ACC112 (cell line): ENCODE measurements at regions not wholly inside any gene's neighbourhood (a gene's known extent, or its start where the extent isn't known, plus 50 kb on each side); places are given as distances from the start of the nearest gene placed in this dataset.

Source experiments
- H2AFZ ChIP-seq: fragments of 200-600 bp; sonication (generic); one replicate; pipeline ENCODE4 v1.6.0; 2017; ENCODE audit warnings: antibody characterized with exemption, low read length; ENCODE audit not compliant: unreplicated experiment
- H3K27ac ChIP-seq: fragments of 200-600 bp; sonication (generic); 2 replicates; pipeline ENCODE4 v1.5.1; 2014; ENCODE audit warnings: low read depth, mild to moderate bottlenecking, antibody characterized with exemption, low read length, moderate library complexity
- H3K27me3 ChIP-seq: fragments of 200-600 bp; sonication (generic); 2 replicates; pipeline ENCODE4 v1.6.1; 2014; ENCODE audit warnings: mild to moderate bottlenecking, antibody characterized with exemption, low read length, moderate library complexity, mixed read lengths; ENCODE audit not compliant: insufficient read depth
- H3K36me3 ChIP-seq: fragments of 200-600 bp; sonication (generic); 2 replicates; pipeline ENCODE4 v1.6.1; 2016; ENCODE audit warnings: mild to moderate bottlenecking, antibody characterized with exemption, low read length, moderate library complexity, mixed read lengths; ENCODE audit not compliant: insufficient read depth
- H3K4me1 ChIP-seq: fragments of 200-600 bp; sonication (generic); one replicate; pipeline ENCODE4 v1.6.1; 2016; ENCODE audit warnings: low read length, mixed read lengths; ENCODE audit not compliant: insufficient read depth, unreplicated experiment, control insufficient read depth
- H3K4me3 ChIP-seq: fragments of 200-600 bp; sonication (generic); 2 replicates; pipeline ENCODE4 v1.5.1; 2014; ENCODE audit warnings: mild to moderate bottlenecking, low read depth, low read length
- H3K79me2 ChIP-seq: fragments of 200-600 bp; sonication (generic); one replicate; pipeline ENCODE4 v1.6.0; 2016; ENCODE audit warnings: low read length; ENCODE audit not compliant: control insufficient read depth, unreplicated experiment, insufficient read depth

DNA sequence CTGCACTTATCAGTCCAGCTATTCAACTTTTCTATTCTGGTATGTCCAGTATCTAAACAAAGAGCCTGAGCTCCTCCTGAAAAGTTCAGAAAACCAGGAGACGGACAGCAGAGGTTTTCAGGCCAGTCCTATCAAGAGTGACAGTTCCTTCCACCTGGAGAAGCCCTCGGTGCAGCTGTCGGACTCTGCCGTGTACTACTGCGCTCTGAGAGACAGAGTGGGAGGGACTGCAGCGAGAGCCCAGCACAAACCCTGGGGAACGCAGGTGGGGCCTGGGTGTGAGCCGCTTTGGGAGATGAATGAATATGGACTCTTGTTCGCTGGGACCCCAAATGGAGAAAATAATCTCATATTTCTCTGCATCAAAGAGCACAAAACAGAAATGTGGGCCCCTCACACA lies 329.8 kb upstream of the OR4E1 start:
- no peaks in the 10 kb centered on the region for H3K79me2 ChIP-seq
- H3K27me3 ChIP-seq = peaks cover 38% of the 10 kb centered on the region; the same call in 1 of the 2 replicates
- H3K27ac ChIP-seq = no peak overlapping the region
- H3K4me3 ChIP-seq = no peak overlapping the region
- no peaks in the 10 kb centered on the region for H3K4me1 ChIP-seq
- H2AFZ ChIP-seq = no peak overlapping the region
- no peaks in the 10 kb centered on the region for H3K36me3 ChIP-seq

DNA sequence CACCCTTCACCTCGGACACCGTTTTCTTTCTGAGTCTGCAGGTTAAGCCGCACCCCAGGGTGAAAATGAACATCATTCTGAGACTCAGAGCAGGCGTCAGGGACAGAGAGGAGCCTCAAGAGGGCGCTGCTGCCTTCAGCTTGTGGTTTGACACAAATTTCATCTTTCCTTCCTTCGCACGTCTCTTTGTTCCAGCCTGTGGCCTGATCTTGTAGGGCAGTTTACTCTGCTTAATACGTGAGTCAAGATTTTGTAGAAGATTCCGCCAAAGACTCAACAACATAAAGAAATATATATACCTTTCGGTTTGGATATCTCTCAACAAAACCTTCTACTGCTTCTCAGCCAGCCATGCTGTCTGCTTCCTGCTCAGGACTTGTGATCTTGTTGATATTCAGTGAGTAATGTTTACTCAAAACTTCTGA lies 329.3 kb upstream of the OR4E1 start:
- Histone ChIP-seq H3K79me2 (no peaks in the 10 kb centered on the region), H3K27ac (no peak overlapping the region), H3K27me3 (peaks cover 38% of the 10 kb centered on the region; the same call in 1 of the 2 replicates), H2AFZ (no peak overlapping the region), H3K36me3 (no peaks in the 10 kb centered on the region), H3K4me3 (no peak overlapping the region), H3K4me1 (no peaks in the 10 kb centered on the region)

- no peak overlapping the region for H2AFZ ChIP-seq
- H3K27me3 ChIP-seq = peaks cover 41% of the 10 kb centered on the region; the same call in 1 of the 2 replicates
- H3K36me3 ChIP-seq = no peaks in the 10 kb centered on the region
- H3K4me1 ChIP-seq = no peaks in the 10 kb centered on the region
- H3K4me3 ChIP-seq = no peak overlapping the region
- no peaks in the 10 kb centered on the region for H3K79me2 ChIP-seq
- no peak overlapping the region for H3K27ac ChIP-seq
Measured at GRCh38 chr14:21999402-21999801, 325.8 kb upstream of the OR4E1 start.

- H2AFZ ChIP-seq = no peak overlapping the region
- no peaks in the 10 kb centered on the region for H3K79me2 ChIP-seq
Measured at GRCh38 chr14:21997300-21997699, 323.7 kb upstream of the OR4E1 start.

DNA sequence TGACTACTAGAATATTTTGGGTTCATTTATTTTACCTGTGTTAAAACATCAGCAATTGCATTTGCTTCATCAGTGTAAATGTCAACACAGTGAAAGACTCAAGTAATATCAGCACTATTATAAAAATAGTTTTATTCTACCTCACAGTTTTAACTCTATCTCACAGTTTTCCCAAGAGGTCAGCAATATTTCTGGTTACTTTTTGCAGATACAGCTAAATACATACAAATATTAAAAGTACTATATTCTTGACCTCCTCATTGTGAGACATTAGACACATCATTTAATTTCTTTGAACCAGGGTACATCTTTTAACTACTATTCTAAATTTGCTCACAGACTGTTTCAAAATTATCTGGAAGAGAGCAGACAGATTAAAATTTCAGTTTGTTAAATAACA lies 321.7 kb upstream of the OR4E1 start:
- no peaks in the 10 kb centered on the region for H3K4me1 ChIP-seq
- H3K27me3 ChIP-seq = peaks cover 49% of the 10 kb centered on the region
- H3K4me3 ChIP-seq = no peak overlapping the region
- H2AFZ ChIP-seq = no peak overlapping the region
- H3K27ac ChIP-seq = no peak overlapping the region
- H3K79me2 ChIP-seq = no peaks in the 10 kb centered on the region
- no peaks in the 10 kb centered on the region for H3K36me3 ChIP-seq

More at GRCh38 chr14:21997300-21997699, 323.7 kb upstream of the OR4E1 start:
- Histone ChIP-seq H3K4me3 (no peak overlapping the region), H3K4me1 (no peaks in the 10 kb centered on the region), H3K27ac (no peak overlapping the region), H3K36me3 (no peaks in the 10 kb centered on the region), H3K27me3 (peaks cover 50% of the 10 kb centered on the region; the same call in 1 of the 2 replicates)

GRCh38 chr14:21993837-21994236 lies 320.2 kb upstream of the OR4E1 start:
- Histone ChIP-seq H3K27me3 (peaks cover 52% of the 10 kb centered on the region), H3K27ac (no peak overlapping the region), H2AFZ (no peak overlapping the region), H3K36me3 (no peaks in the 10 kb centered on the region), H3K79me2 (no peaks in the 10 kb centered on the region), H3K4me1 (no peaks in the 10 kb centered on the region), H3K4me3 (no peak overlapping the region)

- H2AFZ ChIP-seq = no peak overlapping the region
- no peaks in the 10 kb centered on the region for H3K4me1 ChIP-seq
- no peak overlapping the region for H3K4me3 ChIP-seq
- no peaks in the 10 kb centered on the region for H3K36me3 ChIP-seq
- peaks cover 53% of the 10 kb centered on the region for H3K27me3 ChIP-seq
- H3K27ac ChIP-seq = no peak overlapping the region
- no peaks in the 10 kb centered on the region for H3K79me2 ChIP-seq
Measured at GRCh38 chr14:21993070-21993469, 319.5 kb upstream of the OR4E1 start.

DNA sequence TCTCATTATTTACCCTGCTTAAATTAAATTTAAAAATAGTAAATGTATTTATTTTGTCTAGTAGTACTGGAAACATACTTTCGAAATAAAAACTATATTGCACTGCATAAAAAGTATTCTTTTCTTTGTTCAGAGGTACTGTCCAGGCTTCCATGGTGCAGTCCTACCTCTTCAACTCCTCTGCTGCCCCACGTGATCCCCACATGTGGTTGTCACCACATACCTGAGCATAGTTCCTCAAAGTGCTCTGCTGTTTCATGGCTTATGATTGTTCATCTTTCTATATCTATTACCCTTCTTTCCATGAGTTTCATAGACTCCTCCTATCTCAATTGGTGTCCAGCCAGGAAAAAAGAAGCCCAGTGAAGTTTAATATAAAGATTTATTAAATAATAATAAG lies 317.5 kb upstream of the OR4E1 start:
- no peak overlapping the region for H3K4me3 ChIP-seq
- H3K27ac ChIP-seq = no peak overlapping the region
- no peaks in the 10 kb centered on the region for H3K4me1 ChIP-seq
- H2AFZ ChIP-seq = no peak overlapping the region
- H3K27me3 ChIP-seq = peaks cover 44% of the 10 kb centered on the region
- no peaks in the 10 kb centered on the region for H3K79me2 ChIP-seq
- no peaks in the 10 kb centered on the region for H3K36me3 ChIP-seq

- Histone ChIP-seq H3K36me3 (no peaks in the 10 kb centered on the region), H2AFZ (no peak overlapping the region), H3K79me2 (no peaks in the 10 kb centered on the region), H3K27me3 (peaks cover 46% of the 10 kb centered on the region), H3K4me1 (no peaks in the 10 kb centered on the region), H3K4me3 (no peak overlapping the region), H3K27ac (no peak overlapping the region)
Measured at GRCh38 chr14:21990116-21990515, 316.5 kb upstream of the OR4E1 start.

DNA sequence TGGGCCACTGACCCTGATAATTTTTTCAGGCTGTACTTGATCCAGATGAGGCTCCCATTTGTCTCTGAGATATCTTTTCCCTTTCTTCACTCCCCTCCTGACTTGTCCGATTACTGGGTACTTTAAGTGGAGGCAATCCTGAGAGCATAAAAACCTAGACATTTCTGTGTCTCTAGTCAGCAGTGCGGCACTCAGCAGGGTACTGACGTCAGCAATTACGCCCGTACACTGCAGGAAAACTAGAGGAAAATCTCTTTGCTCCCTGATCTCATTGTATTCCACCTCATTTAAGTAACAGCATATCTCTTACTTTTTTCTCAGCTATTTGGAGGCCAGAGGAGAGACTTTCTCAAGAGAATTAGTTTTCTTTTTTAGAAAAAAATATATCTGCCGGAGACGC lies 315.5 kb upstream of the OR4E1 start:
- Histone ChIP-seq H3K4me1 (no peaks in the 10 kb centered on the region), H3K27ac (no peak overlapping the region), H2AFZ (no peak overlapping the region), H3K36me3 (no peaks in the 10 kb centered on the region), H3K4me3 (no peak overlapping the region), H3K79me2 (no peaks in the 10 kb centered on the region), H3K27me3 (peaks cover 47% of the 10 kb centered on the region)

DNA sequence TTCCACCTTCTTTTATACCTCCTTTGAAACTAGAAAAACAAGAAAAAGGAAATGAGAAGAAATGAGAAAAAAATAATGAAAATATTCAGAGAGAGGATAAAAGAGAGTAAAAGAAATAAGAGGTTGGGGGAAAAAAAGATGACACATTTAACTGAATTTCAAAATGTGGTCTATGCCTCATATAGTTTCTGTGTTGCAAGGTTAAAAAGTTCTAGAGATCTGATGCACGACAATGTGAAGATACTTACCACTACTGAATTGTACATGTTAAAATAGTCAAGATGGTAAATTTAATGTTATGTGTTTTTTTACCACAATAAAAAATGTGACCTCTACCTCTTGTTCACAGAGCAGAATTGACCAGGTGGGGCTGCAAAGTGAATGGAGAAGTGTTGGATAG lies 314.8 kb upstream of the OR4E1 start:
- H3K27ac ChIP-seq = no peak overlapping the region
- no peaks in the 10 kb centered on the region for H3K36me3 ChIP-seq
- no peak overlapping the region for H3K4me3 ChIP-seq
- H3K79me2 ChIP-seq = no peaks in the 10 kb centered on the region
- H2AFZ ChIP-seq = no peak overlapping the region
- H3K4me1 ChIP-seq = no peaks in the 10 kb centered on the region
- peaks cover 44% of the 10 kb centered on the region for H3K27me3 ChIP-seq
